ENCODE measurements at regions not wholly inside any gene's neighbourhood (a gene's known extent, or its start where the extent isn't known, plus 50 kb on each side); places are given as distances from the start of the nearest gene placed in this dataset.

DNA sequence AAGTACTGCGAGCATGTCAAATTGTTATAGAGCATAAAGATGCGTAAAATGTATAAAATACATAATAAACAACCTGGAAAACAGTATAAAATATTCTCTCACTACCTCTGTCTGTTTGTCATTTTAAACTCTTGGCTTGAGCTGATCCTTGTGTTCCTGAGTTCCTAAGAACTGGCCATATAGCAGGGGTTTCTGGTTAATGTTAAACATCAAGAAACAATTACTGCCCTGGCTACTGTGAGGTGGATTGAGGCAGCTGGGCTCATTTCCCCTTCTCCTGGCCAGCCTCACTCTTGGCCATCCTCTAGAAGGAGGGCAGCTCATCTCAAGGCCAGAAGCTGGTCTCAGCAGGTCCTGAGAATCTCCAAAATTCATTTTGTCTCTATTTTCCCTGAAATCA, 297.3 kb upstream of the USP24 start:
- H3K27me3 ChIP-seq: peaks cover 0 to 2% (median 0%) of the 10 kb centered on the region in 4 donors
- TF ChIP-seq, protein P1, sequence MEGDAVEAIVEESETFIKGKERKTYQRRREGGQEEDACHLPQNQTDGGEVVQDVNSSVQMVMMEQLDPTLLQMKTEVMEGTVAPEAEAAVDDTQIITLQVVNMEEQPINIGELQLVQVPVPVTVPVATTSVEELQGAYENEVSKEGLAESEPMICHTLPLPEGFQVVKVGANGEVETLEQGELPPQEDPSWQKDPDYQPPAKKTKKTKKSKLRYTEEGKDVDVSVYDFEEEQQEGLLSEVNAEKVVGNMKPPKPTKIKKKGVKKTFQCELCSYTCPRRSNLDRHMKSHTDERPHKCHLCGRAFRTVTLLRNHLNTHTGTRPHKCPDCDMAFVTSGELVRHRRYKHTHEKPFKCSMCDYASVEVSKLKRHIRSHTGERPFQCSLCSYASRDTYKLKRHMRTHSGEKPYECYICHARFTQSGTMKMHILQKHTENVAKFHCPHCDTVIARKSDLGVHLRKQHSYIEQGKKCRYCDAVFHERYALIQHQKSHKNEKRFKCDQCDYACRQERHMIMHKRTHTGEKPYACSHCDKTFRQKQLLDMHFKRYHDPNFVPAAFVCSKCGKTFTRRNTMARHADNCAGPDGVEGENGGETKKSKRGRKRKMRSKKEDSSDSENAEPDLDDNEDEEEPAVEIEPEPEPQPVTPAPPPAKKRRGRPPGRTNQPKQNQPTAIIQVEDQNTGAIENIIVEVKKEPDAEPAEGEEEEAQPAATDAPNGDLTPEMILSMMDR (IDR thresholded peaks at IDR 0.05): no peak
- no peak for TF ChIP-seq POLR2A (IDR thresholded peaks at IDR 0.05)
- 89 to 90% methylated on average over 2 of the region's 2 CpGs for WGBS, 2 donors
- H3K36me3 ChIP-seq: no peaks in the 10 kb centered on the region
- no peak for DNase-seq
- H3K9me3 ChIP-seq: no peaks in the 10 kb centered on the region
- no peak overlapping the region for H3K27ac ChIP-seq
- peaks cover 0 to 3% (median 0%) of the 10 kb centered on the region in 3 donors for H3K4me1 ChIP-seq
- H3K4me3 ChIP-seq: no peak overlapping the region
- intact Hi-C loops (cut with DNase I): no loop called here

DNA sequence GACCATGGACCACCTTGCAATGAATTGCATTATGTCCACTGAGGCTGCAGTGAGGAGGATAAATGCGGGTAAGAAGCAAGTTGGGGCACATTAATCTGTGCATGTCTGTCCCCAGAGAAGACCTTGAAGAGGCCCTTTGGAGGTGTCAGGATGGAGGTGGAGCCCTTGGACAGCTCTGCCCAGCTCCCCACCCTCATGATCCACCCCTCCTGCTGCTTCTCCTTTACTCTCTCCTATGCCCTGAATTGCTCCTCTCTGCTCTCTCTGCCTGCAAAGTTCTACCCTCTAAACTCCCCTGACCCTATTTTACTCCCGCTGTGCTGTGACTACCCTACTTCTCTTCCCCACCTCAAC, 292.4 kb upstream of the USP24 start:
- peaks cover 0 to 18% (median 3%) of the 10 kb centered on the region in 3 donors for H3K4me1 ChIP-seq
- no peak for DNase-seq
- H3K9me3 ChIP-seq: no peaks in the 10 kb centered on the region
- H3K36me3 ChIP-seq: no peaks in the 10 kb centered on the region
- H3K27ac ChIP-seq: no peak overlapping the region
- intact Hi-C loops (cut with DNase I): no loop called here
- H3K27me3 ChIP-seq: peaks cover 0 to 15% (median 0%) of the 10 kb centered on the region in 4 donors
- no peak for TF ChIP-seq POLR2A (IDR thresholded peaks at IDR 0.05)
- TF ChIP-seq, protein P1 (IDR thresholded peaks at IDR 0.05): no peak
- H3K4me3 ChIP-seq: no peak overlapping the region
- WGBS, 2 donors: 76 to 89% methylated on average over 2 of the region's 2 CpGs

DNA sequence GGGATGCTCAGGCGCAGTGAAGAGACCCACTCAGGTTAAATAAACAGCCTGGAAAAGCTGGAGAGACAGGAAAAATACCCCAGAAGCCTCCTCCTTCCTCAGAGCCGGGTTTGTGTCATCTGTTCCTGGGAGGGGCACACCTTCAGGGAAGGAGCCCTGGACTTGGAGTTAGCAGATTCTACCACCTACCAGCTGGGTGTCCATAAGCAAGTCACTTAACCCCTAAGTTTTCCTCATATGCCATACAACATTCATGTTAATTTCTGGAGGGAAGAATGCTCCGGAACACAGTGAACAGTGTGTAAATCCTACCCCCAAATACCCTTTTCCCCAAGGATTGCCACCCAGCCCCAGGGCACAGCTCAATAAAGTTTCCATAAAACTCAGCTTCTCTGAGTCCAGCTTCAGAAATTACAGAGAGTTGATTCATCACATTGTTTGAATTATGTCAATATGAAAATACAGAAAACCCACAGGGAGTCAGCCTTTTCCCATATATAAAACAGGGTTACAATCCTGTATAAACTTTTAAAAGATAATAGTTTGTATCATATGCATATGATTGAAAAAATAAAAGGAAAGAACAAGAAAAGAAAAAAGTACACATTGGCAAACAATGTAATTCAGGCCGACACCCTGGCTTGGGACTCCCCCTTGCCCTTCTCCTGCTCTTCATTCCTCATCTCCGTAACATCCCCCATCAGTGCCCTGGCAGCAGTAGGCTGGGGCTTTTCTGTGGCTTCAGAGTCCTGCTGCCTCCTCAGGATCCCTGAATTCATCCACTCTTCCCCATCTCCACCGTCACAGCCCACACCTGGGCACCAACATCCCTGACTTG, 291.8 kb upstream of the USP24 start:
- no peak overlapping the region for H3K27ac ChIP-seq
- no peak for DNase-seq
- no peaks in the 10 kb centered on the region for H3K9me3 ChIP-seq
- H3K4me3 ChIP-seq: no peak overlapping the region
- TF ChIP-seq POLR2A (IDR thresholded peaks at IDR 0.05): no peak
- TF ChIP-seq, protein P1 (IDR thresholded peaks at IDR 0.05): no peak
- no peaks in the 10 kb centered on the region for H3K36me3 ChIP-seq
- H3K4me1 ChIP-seq: peaks cover 0 to 18% (median 3%) of the 10 kb centered on the region in 3 donors
- 59 to 72% methylated on average over 5 to 6 of the region's 6 CpGs for WGBS, 2 donors
- H3K27me3 ChIP-seq: peaks cover 0 to 15% (median 0%) of the 10 kb centered on the region in 4 donors
- intact Hi-C loops (cut with DNase I): no loop called here

DNA sequence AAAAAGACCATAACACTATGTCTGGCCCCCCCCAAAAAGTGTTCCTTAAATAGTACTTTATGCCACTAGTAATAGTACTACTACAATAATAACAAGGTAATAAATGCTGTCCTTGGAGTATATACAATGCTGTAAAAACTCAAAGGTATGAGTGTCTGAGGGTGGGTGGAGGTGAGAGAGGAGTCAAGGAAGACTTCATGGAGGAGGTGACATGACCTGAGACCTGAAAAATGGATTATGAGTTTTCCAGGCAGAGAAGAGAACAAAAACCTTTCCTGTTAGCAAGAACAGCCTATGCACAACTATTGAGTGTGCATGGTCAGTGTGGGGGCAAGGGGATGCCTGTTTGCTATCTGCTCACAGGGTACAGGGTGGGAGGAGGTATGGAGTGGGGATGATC, 290.2 kb upstream of the USP24 start:
- Histone ChIP-seq H3K4me1 (peaks cover 0 to 15% (median 3%) of the 10 kb centered on the region in 3 donors), H3K27ac (no peak overlapping the region), H3K27me3 (peaks cover 0 to 15% (median 0%) of the 10 kb centered on the region in 4 donors), H3K4me3 (no peak overlapping the region), H3K9me3 (no peaks in the 10 kb centered on the region), H3K36me3 (no peaks in the 10 kb centered on the region)
- TF ChIP-seq, protein P1 (IDR thresholded peaks at IDR 0.05): no peak
- TF ChIP-seq POLR2A (IDR thresholded peaks at IDR 0.05): no peak
- intact Hi-C loops (cut with DNase I): no loop called here
- DNase-seq: no peak

DNA sequence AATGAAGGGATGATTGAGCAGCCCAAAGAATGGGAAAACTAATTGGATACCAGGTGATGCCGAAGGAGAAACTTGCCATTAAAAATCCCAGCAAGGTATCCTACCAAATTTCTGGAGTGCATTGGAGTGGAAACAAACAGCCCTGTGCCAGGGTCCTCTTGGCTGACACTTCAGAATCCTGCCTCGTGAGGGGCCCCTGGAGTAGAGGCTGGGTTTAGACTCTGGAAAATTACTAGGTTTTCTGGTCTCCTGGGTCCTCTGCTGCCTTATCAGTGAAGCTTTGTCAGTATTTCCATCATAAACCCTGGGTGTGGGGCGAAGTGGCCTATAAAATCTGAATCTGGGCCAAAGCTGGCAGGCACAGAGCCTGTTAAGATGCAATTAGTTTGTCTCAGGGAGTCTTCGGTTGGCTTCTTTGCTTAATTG, 289.2 kb upstream of the USP24 start:
- Histone ChIP-seq H3K4me3 (no peak overlapping the region), H3K4me1 (peaks cover 0 to 15% (median 3%) of the 10 kb centered on the region in 3 donors), H3K36me3 (no peaks in the 10 kb centered on the region), H3K27me3 (peaks cover 0 to 15% (median 0%) of the 10 kb centered on the region in 4 donors), H3K9me3 (no peaks in the 10 kb centered on the region), H3K27ac (peak overlapping the region in 2 of 4 donors; percentile 15 to 18)
- intact Hi-C loops (cut with DNase I): no loop called here
- no peak for DNase-seq
- WGBS, 2 donors: 47 to 55% methylated on average over 3 to 4 of the region's 4 CpGs
- TF ChIP-seq POLR2A (IDR thresholded peaks at IDR 0.05): no peak
- TF ChIP-seq, protein P1 (IDR thresholded peaks at IDR 0.05): no peak
